Hematopoietic multipotent progenitor cell treated with erythropoietin and hydrocortisone succinate and interleukin-3 and kit ligand, for 6 days (in vitro differentiated cells): ENCODE measurements at regions not wholly inside any gene's neighbourhood (a gene's known extent, or its start where the extent isn't known, plus 50 kb on each side); places are given as distances from the start of the nearest gene placed in this dataset.
A peak's percentile ranks its signal among the peaks of the same experiment; 100 is the strongest.

Source experiments
- DNase-seq: peaks from one replicate; pipeline ENCODE4 v3.0.0-alpha.2; 2015

GRCh38 chr5:9905661-9906060 is 275.5 kb upstream of the TAS2R1 start:
- DNase-seq, result no peak

GRCh38 chr5:9903801-9904200 is 273.6 kb upstream of the TAS2R1 start:
- DNase-seq, result no peak

- DNase-seq, result peak; percentile 10
Observed at GRCh38 chr5:9898319-9898718, 268.2 kb upstream of the TAS2R1 start.

- no peak for DNase-seq
Observed at GRCh38 chr5:9895302-9895645, 265.1 kb upstream of the TAS2R1 start.

- DNase-seq, result no peak
Observed at GRCh38 chr5:9894571-9895301, 264.6 kb upstream of the TAS2R1 start.

- no peak for DNase-seq
Observed at GRCh38 chr5:9892696-9893095, 262.5 kb upstream of the TAS2R1 start.

- DNase-seq, result no peak
Observed at GRCh38 chr5:9889511-9889910, 259.4 kb upstream of the TAS2R1 start.

- DNase-seq, result no peak
Observed at GRCh38 chr5:9888501-9888901, 258.4 kb upstream of the TAS2R1 start.

- DNase-seq, result no peak
Observed at GRCh38 chr5:9885164-9885563, 255.0 kb upstream of the TAS2R1 start.

- DNase-seq, result no peak
Observed at GRCh38 chr5:9878206-9878605, 248.1 kb upstream of the TAS2R1 start.

- DNase-seq, result no peak
Observed at GRCh38 chr5:9877488-9877887, 247.3 kb upstream of the TAS2R1 start.

- DNase-seq, result no peak
Observed at GRCh38 chr5:9876451-9876850, 246.3 kb upstream of the TAS2R1 start.

GRCh38 chr5:9869616-9870288 is 239.6 kb upstream of the TAS2R1 start:
- no peak for DNase-seq

GRCh38 chr5:9865574-9865973 is 235.4 kb upstream of the TAS2R1 start:
- no peak for DNase-seq

- no peak for DNase-seq
Observed at GRCh38 chr5:9864791-9865190, 234.6 kb upstream of the TAS2R1 start.

GRCh38 chr5:9863486-9863885 is 233.3 kb upstream of the TAS2R1 start:
- no peak for DNase-seq

- no peak for DNase-seq
Observed at GRCh38 chr5:9861666-9862256, 231.6 kb upstream of the TAS2R1 start.

GRCh38 chr5:9859808-9860207 is 229.7 kb upstream of the TAS2R1 start:
- DNase-seq, result no peak

- DNase-seq, result no peak
Observed at GRCh38 chr5:9858043-9858442, 227.9 kb upstream of the TAS2R1 start.

- DNase-seq, result no peak
Observed at GRCh38 chr5:9853309-9853708, 223.2 kb upstream of the TAS2R1 start.

GRCh38 chr5:9852671-9853070 is 222.5 kb upstream of the TAS2R1 start:
- no peak for DNase-seq

GRCh38 chr5:9851458-9851857 is 221.3 kb upstream of the TAS2R1 start:
- DNase-seq, result no peak

GRCh38 chr5:9850456-9850855 is 220.3 kb upstream of the TAS2R1 start:
- no peak for DNase-seq

GRCh38 chr5:9847631-9848030 is 217.5 kb upstream of the TAS2R1 start:
- DNase-seq, result no peak

- no peak for DNase-seq
Observed at GRCh38 chr5:9845185-9845584, 215.0 kb upstream of the TAS2R1 start.
